Liver (tissue), 8 donors: ENCODE measurements at regions not wholly inside any gene's neighbourhood (a gene's known extent, or its start where the extent isn't known, plus 50 kb on each side); places are given as distances from the start of the nearest gene placed in this dataset.

ENCODE experiments used
- DNase-seq: peaks from one replicate; pipeline ENCODE4 v3.0.0-alpha.2; 2017; ENCODE audit warnings: low spot score
- H3K27ac ChIP-seq, 2 donors: one replicate each; pipeline ENCODE4 v1.7.0; 2013; ENCODE audit warnings: inconsistent platforms in 2 of 2, low read length in 2 of 2, control low read depth in 1 of 2, low read depth in 1 of 2, mild to moderate bottlenecking in 1 of 2
- H3K27me3 ChIP-seq, 4 donors: one replicate each; pipeline versions ENCODE4 v1.6.1 to v1.7.0; 2013; ENCODE audit warnings: low read length in 3 of 4, inconsistent platforms in 1 of 4, mild to moderate bottlenecking in 1 of 4, moderate library complexity in 1 of 4; ENCODE audit not compliant: control insufficient read depth in 4 of 4, insufficient read depth in 4 of 4
- H3K36me3 ChIP-seq, 4 donors: one replicate each; pipeline versions ENCODE4 v1.6.1 to v1.7.0; 2013; ENCODE audit warnings: low read length in 3 of 4, mild to moderate bottlenecking in 3 of 4, low read depth in 1 of 4, moderate library complexity in 1 of 4; ENCODE audit not compliant: control insufficient read depth in 4 of 4, insufficient read depth in 3 of 4
- H3K4me1 ChIP-seq, 4 donors: one replicate each; pipeline versions ENCODE4 v1.6.1 to v1.7.0; 2013; ENCODE audit warnings: low read length in 3 of 4, mild to moderate bottlenecking in 3 of 4, moderate library complexity in 1 of 4; ENCODE audit not compliant: control insufficient read depth in 4 of 4, insufficient read depth in 4 of 4
- H3K4me3 ChIP-seq, 3 donors: one replicate each; pipeline versions ENCODE4 v1.6.1 to v1.7.0; 2013; ENCODE audit warnings: low read length in 3 of 3, control low read depth in 1 of 3, low read depth in 1 of 3, mild to moderate bottlenecking in 1 of 3
- H3K9ac ChIP-seq, 2 donors: one replicate each; pipeline ENCODE4 v1.7.0; 2013; ENCODE audit warnings: low read length in 2 of 2, mild to moderate bottlenecking in 2 of 2, moderate library complexity in 2 of 2, control low read depth in 1 of 2, low read depth in 1 of 2
- H3K9me3 ChIP-seq, 4 donors: one replicate each; pipeline versions ENCODE4 v1.6.1 to v1.7.0; 2013; ENCODE audit warnings: low read length in 3 of 4; ENCODE audit not compliant: control insufficient read depth in 4 of 4
- ATF3 ChIP-seq: IDR thresholded peaks from 2 replicates; pipeline ENCODE4 v1.6.1; 2016; ENCODE audit warnings: antibody characterized with exemption
- CTCF ChIP-seq: fragments of 150-350 bp; IDR thresholded peaks from 2 replicates; pipeline ENCODE4 v1.5.1; 2017; ENCODE audit warnings: improper control_type of control experiment, low read depth, low read length; ENCODE audit not compliant: missing input control
- EGR1 ChIP-seq, 2 donors: IDR thresholded peaks; 2 replicates each; pipeline ENCODE4 v1.6.1; 2016 to 2018; ENCODE audit warnings: antibody characterized with exemption in 2 of 2, low read depth in 2 of 2
- FOXA1 ChIP-seq: IDR thresholded peaks from 2 replicates; pipeline ENCODE4 v1.6.1; 2016; ENCODE audit warnings: antibody characterized with exemption
- FOXA2 ChIP-seq: IDR thresholded peaks from 2 replicates; pipeline ENCODE4 v1.6.1; 2016; ENCODE audit warnings: antibody characterized with exemption
- GABPA ChIP-seq, 2 donors: IDR thresholded peaks in 1 of 2; conservative IDR thresholded peaks in 1 of 2; 2 replicates each; pipeline ENCODE4 v1.6.1; 2016; ENCODE audit warnings: antibody characterized with exemption in 2 of 2, mild to moderate bottlenecking in 1 of 2, moderate library complexity in 1 of 2
- HNF4A ChIP-seq, 2 donors: conservative IDR thresholded peaks; 2 replicates each; pipeline ENCODE4 v1.6.1; 2016; ENCODE audit warnings: antibody characterized with exemption in 2 of 2, mild to moderate bottlenecking in 2 of 2
- HNF4G ChIP-seq: IDR thresholded peaks from 2 replicates; pipeline ENCODE4 v1.6.1; 2016; ENCODE audit warnings: antibody characterized with exemption
- JUND ChIP-seq, 2 donors: IDR thresholded peaks; 2 replicates each; pipeline ENCODE4 v1.6.1; 2016; ENCODE audit warnings: antibody characterized with exemption in 2 of 2
- MAX ChIP-seq: IDR thresholded peaks from 2 replicates; pipeline ENCODE4 v1.6.1; 2016; ENCODE audit warnings: antibody characterized with exemption
- NR2F2 ChIP-seq: IDR thresholded peaks from 2 replicates; pipeline ENCODE4 v1.6.1; 2016; ENCODE audit warnings: antibody characterized with exemption
- RAD21 ChIP-seq, 2 donors: IDR thresholded peaks; 2 replicates each; pipeline ENCODE4 v1.6.1; 2016; ENCODE audit warnings: antibody characterized with exemption in 2 of 2, mild to moderate bottlenecking in 2 of 2
- REST ChIP-seq: IDR thresholded peaks from 2 replicates; pipeline ENCODE4 v1.6.1; 2016; ENCODE audit warnings: antibody characterized with exemption, mild to moderate bottlenecking
- RXRA ChIP-seq, 2 donors: IDR thresholded peaks; 2 replicates each; pipeline ENCODE4 v1.6.1; 2017 to 2018; ENCODE audit warnings: antibody characterized with exemption in 2 of 2, mild to moderate bottlenecking in 1 of 2
- TAF1 ChIP-seq: conservative IDR thresholded peaks from 2 replicates; pipeline ENCODE4 v1.6.1; 2016; ENCODE audit warnings: antibody characterized with exemption, mild to moderate bottlenecking
- YY1 ChIP-seq: IDR thresholded peaks from 2 replicates; pipeline ENCODE4 v1.6.1; 2016; ENCODE audit warnings: antibody characterized with exemption, mild to moderate bottlenecking
- ZBTB33 ChIP-seq: IDR thresholded peaks from 2 replicates; pipeline ENCODE4 v1.6.1; 2016; ENCODE audit warnings: antibody characterized with exemption
- WGBS: extraction: QIAGEN DNeasy Blood & Tissue Kit; methylation state at CpG from one replicate; pipeline ENCODE4 v1.1.7; 2013; 5-methylcytosine and 5-hydroxymethylcytosine counted together
- donor health status: healthy.
- donor health status: healthy.
- donor health status: healthy.
- donor health status: healthy.
- donor health status: healthy.

GRCh38 chr18:14922031-14922430, 174.1 kb downstream of the ANKRD30B start:
- TF ChIP-seq ATF3 (no peak), HNF4G (no peak), ZBTB33 (no peak), EGR1 (IDR thresholded peaks at IDR 0.05; ENCODE audit: low read depth in 2 of 2) (no peak), HNF4A (conservative IDR thresholded peaks at IDR 0.05) (no peak), FOXA1 (no peak), CTCF (no peak), TAF1 (no peak), YY1 (no peak), RAD21 (IDR thresholded peaks at IDR 0.05) (no peak), REST (no peak), RXRA (IDR thresholded peaks at IDR 0.05) (no peak), MAX (no peak), JUND (IDR thresholded peaks at IDR 0.05) (no peak), NR2F2 (no peak), FOXA2 (no peak), GABPA (IDR thresholded peaks at IDR 0.05 in 1 of 2, conservative IDR thresholded peaks at IDR 0.05 in 1 of 2) (no peak)
- 91% methylated on average over 3 of the region's 3 CpGs for WGBS
- Histone ChIP-seq H3K4me1 (peaks cover 0 to 23% (median 10%) of the 10 kb centered on the region in 4 donors), H3K36me3 (no peaks in the 10 kb centered on the region), H3K27me3 (no peaks in the 10 kb centered on the region), H3K9ac (no peak overlapping the region), H3K9me3 (no peaks in the 10 kb centered on the region), H3K4me3 (no peak overlapping the region), H3K27ac (no peak overlapping the region)
- DNase-seq: no peak
